GM19395 (cell line): ENCODE measurements at regions not wholly inside any gene's neighbourhood (a gene's known extent, or its start where the extent isn't known, plus 50 kb on each side); places are given as distances from the start of the nearest gene placed in this dataset.
"Not testable (repeated sequence)": the region's sequence is repeated elsewhere in the genome, so short reads cannot be mapped to it uniquely, and the experiment has no call there.

Experiments
- ATAC-seq: cut with Tn5 transposase; IDR thresholded peaks from one replicate; pipeline ENCODE4 v1.9.1; 2021; ENCODE audit warnings: mild to moderate bottlenecking, moderate library complexity; ENCODE audit not compliant: unreplicated experiment

GRCh38 chr16:86072328-86073102, 173.6 kb downstream of the IRF8 start:
- ATAC-seq = no peak

DNA sequence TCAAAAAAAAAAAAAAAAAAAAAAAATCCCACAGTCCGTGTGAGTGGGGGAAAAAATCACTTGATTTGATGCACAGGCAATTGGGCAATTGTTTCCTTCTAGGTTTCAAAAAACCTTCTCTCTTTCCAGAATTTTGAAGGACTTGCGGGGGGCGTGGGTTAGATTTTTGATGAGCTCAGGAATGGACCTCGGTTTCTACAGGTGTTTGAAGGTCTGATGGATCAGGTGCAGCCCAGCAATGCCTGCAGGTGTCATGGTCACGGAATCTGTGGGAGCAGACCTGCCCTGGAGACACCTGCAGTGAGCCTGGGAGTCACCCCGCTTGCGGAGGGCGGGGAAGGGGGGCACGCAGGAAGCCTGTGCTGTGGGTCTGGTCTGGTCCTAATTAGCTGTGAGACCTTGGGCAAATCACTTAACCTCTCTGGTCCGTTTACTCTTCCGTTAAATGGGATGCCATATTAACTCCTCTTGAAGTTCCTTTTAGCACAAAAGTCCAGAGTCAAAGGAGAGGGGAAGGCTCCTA, 174.2 kb downstream of the IRF8 start:
- ATAC-seq = no peak

DNA sequence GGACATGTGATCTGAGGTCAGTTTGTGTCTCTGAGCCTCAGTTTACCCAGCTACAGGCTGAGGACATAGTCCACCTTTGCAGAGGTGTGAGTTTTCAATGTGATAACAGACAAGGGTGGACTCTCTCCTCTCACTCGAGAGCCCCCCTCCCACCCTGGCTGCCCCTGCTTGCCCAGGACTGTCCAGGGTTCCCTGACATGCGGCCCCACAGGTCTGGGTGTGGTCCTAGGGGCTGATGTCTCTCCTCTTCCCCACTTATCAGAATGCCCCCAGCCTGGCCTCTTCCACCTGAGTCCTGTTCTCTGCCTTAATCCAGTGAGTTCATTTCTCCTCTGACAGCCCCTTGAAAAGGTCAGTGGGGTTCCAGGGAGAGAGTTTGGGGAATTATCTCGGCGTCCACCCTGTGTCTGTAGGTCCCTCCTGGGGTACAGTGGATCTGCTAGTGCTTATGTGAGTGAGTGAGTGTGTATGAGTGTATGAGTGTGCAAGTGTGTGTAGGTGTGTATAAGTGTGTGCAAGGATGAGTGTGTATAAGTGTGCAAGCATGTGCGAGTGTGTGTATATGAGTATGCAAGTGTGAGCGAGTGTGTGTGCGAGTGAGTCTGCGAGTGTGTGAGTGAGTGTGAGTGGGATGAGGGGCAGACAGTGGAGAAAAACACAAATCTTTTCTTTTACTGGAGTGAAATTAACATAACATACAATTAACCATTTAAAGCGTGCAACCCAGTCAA, 175.0 kb downstream of the IRF8 start:
- ATAC-seq = no peak

GRCh38 chr16:86074651-86075487, 175.9 kb downstream of the IRF8 start:
- ATAC-seq = no peak

DNA sequence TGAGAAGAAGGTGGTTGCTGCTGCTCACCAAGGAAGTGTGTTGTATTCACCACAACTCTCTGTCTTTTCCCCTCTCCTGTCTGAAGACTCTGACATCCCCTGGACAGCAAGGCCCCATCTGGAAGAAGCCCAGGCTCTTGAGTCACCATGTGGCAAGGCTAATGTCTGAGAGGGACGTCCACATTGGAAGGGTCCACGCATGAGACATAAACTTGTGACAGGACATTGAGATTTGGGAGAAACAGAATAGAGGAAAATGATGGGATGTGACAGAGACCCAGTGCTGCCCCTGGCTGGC, 176.5 kb downstream of the IRF8 start:
- ATAC-seq = no peak

- no peak for ATAC-seq
These were observed 177.0 kb downstream of the IRF8 start for GRCh38 chr16:86075839-86076440.

- ATAC-seq = no peak
These were observed 177.6 kb downstream of the IRF8 start for GRCh38 chr16:86076606-86077005.

GRCh38 chr16:86077243-86077940, 178.4 kb downstream of the IRF8 start:
- ATAC-seq = no peak

- ATAC-seq = no peak
These were observed 179.2 kb downstream of the IRF8 start for GRCh38 chr16:86078121-86078600.

GRCh38 chr16:86078711-86079110, 179.7 kb downstream of the IRF8 start:
- ATAC-seq = not testable (repeated sequence)

DNA sequence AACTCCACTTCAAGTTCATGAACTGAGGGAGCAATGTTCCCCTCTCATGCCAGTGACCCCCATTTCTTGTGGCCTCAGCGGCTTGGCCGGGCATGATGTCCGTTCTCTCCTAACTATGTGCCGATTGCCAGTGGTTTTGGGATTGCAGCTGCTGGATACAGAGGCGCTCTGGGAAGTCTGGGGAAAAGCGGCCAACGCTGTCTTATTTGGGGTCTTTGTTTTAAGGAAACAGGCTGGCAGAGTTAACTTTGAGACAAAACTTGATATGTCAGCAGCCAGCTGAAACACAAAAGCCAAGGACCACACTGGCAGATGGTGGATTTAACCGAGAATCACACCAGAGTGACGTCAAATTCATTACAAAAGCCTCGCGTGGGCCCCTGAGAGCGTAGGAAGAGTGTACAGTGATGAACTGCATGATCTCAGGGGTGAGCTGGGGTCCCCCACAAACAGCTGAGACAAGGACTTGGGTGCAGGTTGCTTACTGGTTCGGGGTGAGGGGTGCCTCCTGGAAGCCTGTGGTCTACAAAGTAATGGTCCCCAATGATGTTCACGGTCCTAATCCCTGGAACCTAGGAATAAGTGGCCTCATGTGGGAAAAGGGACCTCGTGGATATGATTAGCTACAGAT, 180.4 kb downstream of the IRF8 start:
- no peak for ATAC-seq

DNA sequence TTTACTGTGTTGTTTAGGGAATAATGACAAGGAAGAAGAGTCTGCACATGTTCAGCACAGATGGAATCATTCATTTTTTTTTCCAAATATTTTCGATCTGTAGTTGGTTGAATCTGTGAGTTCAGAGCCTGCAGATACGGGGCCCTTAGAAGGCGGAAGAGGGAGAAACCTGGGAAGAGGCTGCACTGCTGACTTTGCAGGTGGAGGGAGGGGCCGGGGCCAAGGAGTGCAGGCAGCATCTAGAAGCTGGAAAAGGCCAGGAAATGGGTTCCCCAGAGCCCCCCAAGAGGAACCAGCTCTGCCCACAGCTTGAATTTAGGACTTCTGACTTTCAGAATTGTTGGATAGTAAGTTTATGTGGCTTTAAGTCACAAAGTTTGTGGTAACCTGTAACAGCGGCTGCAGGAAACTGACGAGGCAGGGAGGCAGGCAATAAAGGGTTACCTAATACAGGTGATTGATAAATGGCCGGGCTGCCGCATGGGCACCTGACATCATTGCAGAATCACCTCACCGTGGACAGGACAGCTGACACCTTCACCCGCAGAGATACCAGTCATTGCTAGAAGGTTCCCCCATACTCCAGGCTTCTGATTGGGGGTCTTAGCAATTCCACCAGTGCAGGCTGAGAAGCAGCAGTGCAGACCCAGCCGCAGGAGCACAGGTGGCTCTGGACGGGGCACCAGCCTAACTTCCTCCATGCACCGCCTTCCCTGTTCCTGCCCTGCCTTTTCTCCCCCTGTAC, 181.3 kb downstream of the IRF8 start:
- ATAC-seq = no peak

DNA sequence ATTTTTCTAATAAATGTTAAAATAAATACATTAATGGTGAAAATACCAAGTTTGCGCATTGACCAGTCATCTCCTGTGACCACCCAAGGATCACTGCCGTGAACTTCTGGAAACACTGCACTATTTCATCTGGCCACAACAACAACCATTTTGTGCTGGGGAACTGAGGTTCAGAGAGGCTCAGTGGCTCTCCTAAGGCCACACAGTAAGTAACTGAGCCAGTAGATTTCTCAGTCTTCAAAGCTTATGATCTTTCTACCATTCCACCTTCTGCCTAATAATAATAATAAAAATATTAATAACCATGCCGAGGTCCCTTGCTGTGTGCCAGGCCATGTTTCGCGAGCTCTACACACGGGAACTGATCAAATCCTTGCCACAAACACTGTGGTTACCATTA, 182.0 kb downstream of the IRF8 start:
- no peak for ATAC-seq

DNA sequence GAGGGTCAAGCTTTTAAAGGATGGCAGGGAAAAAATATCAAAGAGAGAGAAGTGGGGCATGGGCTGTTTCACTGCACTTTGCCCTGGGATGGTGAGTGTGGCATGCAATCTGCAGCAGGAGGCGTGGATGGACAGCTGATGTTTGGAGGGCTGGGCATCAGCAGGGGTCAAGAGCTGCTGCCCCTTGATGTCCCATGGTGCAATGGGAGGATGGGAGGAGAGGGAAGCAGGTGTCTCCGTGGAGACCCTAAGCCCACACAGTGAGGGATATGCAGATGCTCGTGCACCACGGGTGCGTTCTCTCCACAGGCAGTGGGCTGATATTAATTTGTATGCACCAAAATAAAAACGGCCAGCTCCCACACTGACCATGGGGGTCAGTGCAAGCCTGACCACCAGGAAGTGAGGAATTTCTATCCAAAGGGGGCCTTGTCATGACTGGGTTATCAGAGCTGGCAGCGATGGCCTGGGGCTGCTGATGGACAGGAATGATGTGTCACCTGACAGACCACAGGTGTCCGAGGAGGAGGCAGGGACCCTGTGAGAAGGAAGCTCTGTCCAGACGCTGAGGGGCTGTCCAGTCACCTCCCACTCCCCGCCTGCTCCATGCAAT, 183.6 kb downstream of the IRF8 start:
- no peak for ATAC-seq

DNA sequence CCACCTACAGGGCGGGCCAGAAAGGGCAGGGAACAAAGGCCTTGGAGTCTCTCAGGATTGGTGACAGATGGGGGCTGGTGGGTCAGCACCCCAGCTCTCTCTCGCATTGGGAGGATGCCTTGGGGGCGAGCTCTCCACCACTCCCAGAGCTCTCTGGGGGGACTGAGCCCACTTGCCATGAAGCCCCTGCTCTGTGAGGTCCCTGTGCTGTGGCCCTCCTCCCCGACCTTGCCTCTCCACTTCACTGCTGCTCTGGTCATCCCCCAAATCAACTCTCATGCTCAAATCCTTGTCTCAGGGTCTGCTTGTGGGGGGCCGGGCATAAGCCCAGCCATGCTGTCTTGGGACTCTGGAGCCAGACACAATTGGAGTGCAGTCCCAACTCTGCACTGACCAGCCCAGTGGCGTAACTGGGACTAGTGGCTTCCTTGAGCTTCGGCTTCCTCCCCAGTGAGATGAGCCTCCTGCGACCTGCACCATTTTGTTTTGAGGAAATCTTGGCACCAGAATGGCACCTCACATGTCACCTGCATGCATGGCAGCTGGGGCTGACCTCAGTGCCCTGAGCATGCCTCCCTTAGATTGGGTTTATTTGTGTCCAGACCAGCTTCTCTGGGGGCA, 184.5 kb downstream of the IRF8 start:
- ATAC-seq = no peak

- no peak for ATAC-seq
These were observed 186.2 kb downstream of the IRF8 start for GRCh38 chr16:86085161-86085611.

DNA sequence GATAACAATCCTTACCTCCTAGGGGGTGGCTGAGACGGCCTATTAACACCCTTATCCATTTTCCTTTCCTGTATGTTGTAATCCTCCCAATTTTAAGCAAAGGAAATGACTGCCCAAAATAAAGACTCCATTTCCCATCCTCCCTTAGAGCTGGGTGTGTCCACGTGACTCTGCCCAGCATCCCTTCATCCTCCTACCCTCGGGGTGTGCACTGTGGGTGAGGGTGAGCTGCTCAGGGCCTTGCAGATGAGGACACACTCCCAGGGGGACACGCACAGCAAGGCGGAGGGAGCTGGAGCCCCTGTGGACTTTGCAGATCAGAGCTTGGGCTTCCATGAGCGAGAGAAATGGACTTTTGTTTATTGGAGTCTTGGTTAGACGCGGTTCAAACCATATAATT, 186.8 kb downstream of the IRF8 start:
- no peak for ATAC-seq

DNA sequence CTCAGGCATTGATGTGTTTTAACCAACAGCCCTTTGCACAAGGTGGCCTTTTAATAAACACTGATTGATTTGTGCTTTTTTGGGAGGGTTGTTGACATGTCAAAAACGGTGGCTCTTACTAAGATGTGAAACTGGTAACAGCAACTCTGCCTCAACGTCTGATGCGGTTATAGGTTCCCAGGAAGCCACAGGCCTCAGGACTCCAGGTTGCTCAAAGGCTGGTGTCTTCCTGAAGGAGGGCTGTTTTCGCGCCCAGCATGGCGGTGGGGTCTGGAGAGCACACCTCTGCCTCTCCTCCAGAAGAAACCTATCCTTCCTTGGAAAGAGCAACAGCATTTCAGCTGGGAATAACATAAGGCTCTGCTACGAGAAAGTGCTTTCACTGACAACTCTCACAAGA, 187.5 kb downstream of the IRF8 start:
- no peak for ATAC-seq
